Endothelial cell (in vitro differentiated cells): ENCODE measurements at regions not wholly inside any gene's neighbourhood (a gene's known extent, or its start where the extent isn't known, plus 50 kb on each side); places are given as distances from the start of the nearest gene placed in this dataset.

Source experiments
- DNase-seq: peaks from one replicate; pipeline ENCODE4 v3.0.0; 2021; ENCODE audit warnings: low spot score
- H3K27ac Mint-ChIP-seq: one replicate; pipeline ENCODE4 v1.8.0; 2021; ENCODE audit warnings: mixed read lengths, inconsistent platforms; ENCODE audit not compliant: unreplicated experiment
- H3K27me3 Mint-ChIP-seq: one replicate; pipeline ENCODE4 v1.8.0; 2021; ENCODE audit warnings: mild to moderate bottlenecking, moderate library complexity, mixed read lengths, inconsistent platforms; ENCODE audit not compliant: unreplicated experiment
- H3K36me3 Mint-ChIP-seq: one replicate; pipeline ENCODE4 v1.8.0; 2021; ENCODE audit warnings: mild to moderate bottlenecking, low read depth, mixed read lengths, inconsistent platforms; ENCODE audit not compliant: unreplicated experiment
- H3K4me1 Mint-ChIP-seq: one replicate; pipeline ENCODE4 v1.8.0; 2021; ENCODE audit warnings: mild to moderate bottlenecking, mixed read lengths, inconsistent platforms; ENCODE audit not compliant: unreplicated experiment
- H3K4me3 Mint-ChIP-seq: one replicate; pipeline ENCODE4 v1.8.0; 2021; ENCODE audit warnings: mild to moderate bottlenecking, mixed read lengths, inconsistent platforms; ENCODE audit not compliant: unreplicated experiment
- H3K9me3 Mint-ChIP-seq: one replicate; pipeline ENCODE4 v1.8.0; 2021; ENCODE audit warnings: mixed read lengths, inconsistent platforms; ENCODE audit not compliant: unreplicated experiment
- CTCF ChIP-seq: fragments of 200-600 bp; sonication (generic); IDR thresholded peaks from one replicate; pipeline ENCODE4 v1.5.0; 2021; ENCODE audit warnings: antibody characterized with exemption; ENCODE audit not compliant: unreplicated experiment

- no peak overlapping the region for H3K27ac Mint-ChIP-seq
- H3K4me1 Mint-ChIP-seq: peaks cover 3% of the 10 kb centered on the region
- peaks cover 2% of the 10 kb centered on the region for H3K27me3 Mint-ChIP-seq
- no peak for DNase-seq
- H3K36me3 Mint-ChIP-seq: no peaks in the 10 kb centered on the region
- no peak for TF ChIP-seq CTCF
- no peak overlapping the region for H3K4me3 Mint-ChIP-seq
- no peaks in the 10 kb centered on the region for H3K9me3 Mint-ChIP-seq
Observed at GRCh38 chr2:10215393-10215935, 87.2 kb upstream of the HPCAL1 start.

GRCh38 chr2:10216677-10217488 lies 85.8 kb upstream of the HPCAL1 start:
- no peak overlapping the region for H3K27ac Mint-ChIP-seq
- no peaks in the 10 kb centered on the region for H3K36me3 Mint-ChIP-seq
- no peak for DNase-seq
- H3K27me3 Mint-ChIP-seq: peaks cover 3% of the 10 kb centered on the region
- no peaks in the 10 kb centered on the region for H3K9me3 Mint-ChIP-seq
- TF ChIP-seq CTCF: no peak
- peaks cover 3% of the 10 kb centered on the region for H3K4me1 Mint-ChIP-seq
- no peak overlapping the region for H3K4me3 Mint-ChIP-seq

- Mint-ChIP-seq H3K27me3 (peaks cover 5% of the 10 kb centered on the region), H3K36me3 (no peaks in the 10 kb centered on the region), H3K4me3 (no peak overlapping the region), H3K27ac (no peak overlapping the region), H3K4me1 (peaks cover 3% of the 10 kb centered on the region), H3K9me3 (no peaks in the 10 kb centered on the region)
- DNase-seq: no peak
- TF ChIP-seq CTCF: no peak
Observed at GRCh38 chr2:10217489-10218435, 84.9 kb upstream of the HPCAL1 start.

DNA sequence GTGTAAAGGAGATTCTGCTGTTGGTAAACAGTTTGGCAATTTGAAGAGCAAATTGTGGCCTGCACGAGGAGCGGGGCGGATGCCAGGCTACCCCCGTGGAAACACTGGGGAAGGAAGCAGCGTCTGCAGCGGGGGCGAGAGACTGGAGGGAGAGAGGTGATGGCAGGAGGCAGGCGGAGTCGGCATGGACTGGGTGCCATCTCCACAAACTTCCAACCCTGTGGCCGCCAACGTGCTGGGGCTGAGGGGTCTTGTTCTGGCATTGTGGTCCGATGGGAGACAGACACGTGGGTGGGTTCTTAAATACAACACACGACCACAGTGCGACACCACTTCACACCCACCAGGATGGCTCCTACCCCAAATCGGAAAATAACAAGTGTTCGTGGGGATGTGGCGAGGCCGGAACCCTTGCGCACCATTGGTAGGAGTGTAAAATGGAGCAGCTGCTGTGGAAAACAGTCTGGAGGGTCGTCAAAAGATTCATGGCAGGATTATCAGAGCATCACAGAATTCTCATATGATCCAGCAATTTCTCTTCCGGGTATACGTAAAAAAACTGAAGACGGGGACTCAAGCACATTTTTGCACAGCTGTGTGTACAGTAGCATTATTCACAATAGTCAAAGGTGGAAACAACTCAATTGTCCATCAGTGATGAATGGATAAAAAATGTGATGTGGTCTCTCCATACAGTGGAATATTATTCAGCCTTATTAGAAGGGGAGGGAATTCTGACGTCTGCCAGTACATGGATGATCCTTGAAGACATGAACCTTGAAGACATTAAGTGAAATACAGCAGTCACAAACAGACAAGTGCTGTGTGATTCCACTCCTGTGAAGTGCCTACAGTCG lies 82.4 kb upstream of the HPCAL1 start:
- DNase-seq: no peak
- Mint-ChIP-seq H3K4me1 (peaks cover 7% of the 10 kb centered on the region), H3K27ac (no peak overlapping the region), H3K36me3 (no peaks in the 10 kb centered on the region), H3K27me3 (peaks cover 4% of the 10 kb centered on the region), H3K9me3 (no peaks in the 10 kb centered on the region), H3K4me3 (no peak overlapping the region)
- no peak for TF ChIP-seq CTCF
